ENCODE measurements at regions not wholly inside any gene's neighbourhood (a gene's known extent, or its start where the extent isn't known, plus 50 kb on each side); places are given as distances from the start of the nearest gene placed in this dataset.
A peak's percentile ranks its signal among the peaks of the same experiment; 100 is the strongest.
"Not testable (repeated sequence)": the region's sequence is repeated elsewhere in the genome, so short reads cannot be mapped to it uniquely, and the experiment has no call there.

- Mint-ChIP-seq H3K4me3 (peak overlapping the region; percentile 69), H3K27ac (no peak overlapping the region), H3K36me3 (ENCODE audit: low read depth) (no peaks in the 10 kb centered on the region), H3K4me1 (peaks cover 16% of the 10 kb centered on the region), H3K27me3 (ENCODE audit: insufficient read depth) (peaks cover 40% of the 10 kb centered on the region), H3K9me3 (peaks cover 8% of the 10 kb centered on the region)
- WGBS, 2 experiments (ENCODE audit: insufficient coverage in 1 of 2, insufficient read length in 1 of 2): 7 to 21% methylated on average over 20 to 57 of the region's 57 CpGs
- H3K4me3 ChIP-seq (ENCODE audit: low read length): peak overlapping the region; percentile 59
- no peak overlapping the region for H3K27ac ChIP-seq (ENCODE audit: low read depth, low read length)
- H3K9ac ChIP-seq (ENCODE audit: extremely low read depth, low read length, poor library complexity, severe bottlenecking): no peak overlapping the region
- H3K4me1 ChIP-seq (ENCODE audit: control insufficient read depth, insufficient read depth, low read length): peaks cover under 1% of the 10 kb centered on the region
- peak; percentile 65 for DNase-seq
- no peaks in the 10 kb centered on the region for H3K36me3 ChIP-seq (ENCODE audit: control insufficient read depth, insufficient read depth, low read length)
- peaks cover 33% of the 10 kb centered on the region for H3K27me3 ChIP-seq (ENCODE audit: control insufficient read depth, insufficient read depth, low read length, poor library complexity, severe bottlenecking)
- no peaks in the 10 kb centered on the region for H3K9me3 ChIP-seq (ENCODE audit: control insufficient read depth, low read length)
- no peak for TF ChIP-seq CTCF (conservative IDR thresholded peaks at IDR 0.05)
Observed at GRCh38 chr2:131425231-131425941, 50.5 kb upstream of the TUBA3D start.

DNA sequence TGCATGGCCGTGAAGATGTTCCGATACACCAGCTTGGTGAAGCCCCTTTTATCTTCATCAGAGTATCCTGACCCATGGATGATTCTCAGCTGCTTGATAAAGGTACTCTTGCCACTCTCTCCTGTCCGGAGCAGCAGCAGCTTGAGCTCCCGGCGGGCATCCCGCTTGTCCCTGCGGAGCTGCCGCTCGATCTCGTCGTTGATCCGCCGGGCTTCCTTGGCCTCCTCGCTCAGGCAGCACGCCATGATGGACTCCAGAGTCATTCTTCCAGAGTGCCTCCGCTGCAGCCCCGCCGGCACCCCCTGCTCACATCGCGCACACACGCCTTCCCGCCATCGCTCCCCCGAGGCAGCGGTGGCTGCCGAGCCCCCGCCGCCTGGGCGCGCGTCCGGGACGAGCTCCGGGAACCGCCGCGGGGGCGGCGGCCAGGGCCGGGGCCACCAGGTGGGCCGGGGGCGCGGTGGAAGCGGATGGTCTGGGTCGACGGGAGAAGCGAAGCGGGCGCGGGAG lies 51.3 kb upstream of the TUBA3D start:
- Mint-ChIP-seq H3K27me3 (ENCODE audit: insufficient read depth) (peaks cover 40% of the 10 kb centered on the region), H3K27ac (peak overlapping the region; percentile 52), H3K4me1 (peaks cover 23% of the 10 kb centered on the region), H3K4me3 (peak overlapping the region; percentile 69)
- H3K27me3 ChIP-seq (ENCODE audit: control insufficient read depth, insufficient read depth, low read length, poor library complexity, severe bottlenecking): peaks cover 33% of the 10 kb centered on the region
- not testable (repeated sequence) for H3K9me3 ChIP-seq (ENCODE audit: control insufficient read depth, low read length); H3K9me3 Mint-ChIP-seq; H3K36me3 ChIP-seq (ENCODE audit: control insufficient read depth, insufficient read depth, low read length); H3K9ac ChIP-seq (ENCODE audit: extremely low read depth, low read length, poor library complexity, severe bottlenecking); H3K36me3 Mint-ChIP-seq (ENCODE audit: low read depth); H3K4me1 ChIP-seq (ENCODE audit: control insufficient read depth, insufficient read depth, low read length); H3K27ac ChIP-seq (ENCODE audit: low read depth, low read length)
- peak overlapping the region; percentile 65 for H3K4me3 ChIP-seq (ENCODE audit: low read length)
- WGBS, 2 experiments (ENCODE audit: insufficient coverage in 1 of 2, insufficient read length in 1 of 2): 16 to 100% methylated on average over 1 to 50 of the region's 50 CpGs
- peak; percentile 67 for DNase-seq

GRCh38 chr2:131420751-131421150 lies 55.2 kb upstream of the TUBA3D start:
- not testable (repeated sequence) for DNase-seq; H3K4me1 ChIP-seq (ENCODE audit: control insufficient read depth, insufficient read depth, low read length); H3K4me3 ChIP-seq (ENCODE audit: low read length); H3K9me3 ChIP-seq (ENCODE audit: control insufficient read depth, low read length); H3K36me3 ChIP-seq (ENCODE audit: control insufficient read depth, insufficient read depth, low read length); H3K9ac ChIP-seq (ENCODE audit: extremely low read depth, low read length, poor library complexity, severe bottlenecking); H3K4me3 Mint-ChIP-seq; H3K9me3 Mint-ChIP-seq; H3K36me3 Mint-ChIP-seq (ENCODE audit: low read depth)
- Mint-ChIP-seq H3K4me1 (peaks cover 41% of the 10 kb centered on the region), H3K27ac (peak overlapping the region; percentile 94), H3K27me3 (ENCODE audit: insufficient read depth) (peaks cover 22% of the 10 kb centered on the region)
- 77% methylated on average over 2 of the region's 3 CpGs; no CpG with 5 or more reads in 1 of the 2 experiments for WGBS, 2 experiments (ENCODE audit: insufficient coverage in 1 of 2, insufficient read length in 1 of 2)
- H3K27me3 ChIP-seq (ENCODE audit: control insufficient read depth, insufficient read depth, low read length, poor library complexity, severe bottlenecking): peaks cover 20% of the 10 kb centered on the region
- peak overlapping the region; percentile 2 for H3K27ac ChIP-seq (ENCODE audit: low read depth, low read length)

- peaks cover 6% of the 10 kb centered on the region for H3K9me3 Mint-ChIP-seq
- peaks cover 14% of the 10 kb centered on the region for H3K27me3 Mint-ChIP-seq (ENCODE audit: insufficient read depth)
- H3K4me3 Mint-ChIP-seq: peak overlapping the region; percentile 39
- H3K27ac ChIP-seq (ENCODE audit: low read depth, low read length): peak overlapping the region; percentile 58
- H3K9me3 ChIP-seq (ENCODE audit: control insufficient read depth, low read length): no peaks in the 10 kb centered on the region
- H3K36me3 ChIP-seq (ENCODE audit: control insufficient read depth, insufficient read depth, low read length): no peaks in the 10 kb centered on the region
- H3K4me1 ChIP-seq (ENCODE audit: control insufficient read depth, insufficient read depth, low read length): peaks cover 12% of the 10 kb centered on the region
- H3K9ac ChIP-seq (ENCODE audit: extremely low read depth, low read length, poor library complexity, severe bottlenecking): no peak overlapping the region
- TF ChIP-seq CTCF (conservative IDR thresholded peaks at IDR 0.05): no peak
- 1 to 7% methylated on average over 7 to 10 of the region's 10 CpGs for WGBS, 2 experiments (ENCODE audit: insufficient coverage in 1 of 2, insufficient read length in 1 of 2)
- no peaks in the 10 kb centered on the region for H3K36me3 Mint-ChIP-seq (ENCODE audit: low read depth)
- H3K27ac Mint-ChIP-seq: peak overlapping the region; percentile 94
- peak; percentile 83 for DNase-seq
- H3K4me3 ChIP-seq (ENCODE audit: low read length): peak overlapping the region; percentile 6
- H3K27me3 ChIP-seq (ENCODE audit: control insufficient read depth, insufficient read depth, low read length, poor library complexity, severe bottlenecking): peaks cover 13% of the 10 kb centered on the region
- H3K4me1 Mint-ChIP-seq: peaks cover 44% of the 10 kb centered on the region
Observed at GRCh38 chr2:131419441-131419840, 55.5 kb upstream of the RAB6D start.
